ENCODE measurements at regions not wholly inside any gene's neighbourhood (a gene's known extent, or its start where the extent isn't known, plus 50 kb on each side); places are given as distances from the start of the nearest gene placed in this dataset.
"Not testable (repeated sequence)": the region's sequence is repeated elsewhere in the genome, so short reads cannot be mapped to it uniquely, and the experiment has no call there.

- DNase-seq, result not testable (repeated sequence)
Measured at GRCh38 chr5:177941386-177941785, 54.7 kb downstream of the PROP1 start.

GRCh38 chr5:177939246-177940171, 56.5 kb downstream of the PROP1 start:
- peak in 1 of 3 donors; percentile 6 for DNase-seq

- DNase-seq, result not testable (repeated sequence)
Measured at GRCh38 chr5:177938767-177939166, 57.3 kb downstream of the PROP1 start.

- peak in 2 of 3 donors; percentile 7 to 27 for DNase-seq
Measured at GRCh38 chr5:177934233-177934632, 61.8 kb downstream of the PROP1 start.

GRCh38 chr5:177930269-177931022, 65.6 kb downstream of the PROP1 start:
- not testable (repeated sequence) for DNase-seq

- DNase-seq, result not testable (repeated sequence)
Measured at GRCh38 chr5:177929618-177930017, 66.4 kb downstream of the PROP1 start.

GRCh38 chr5:177927500-177927899, 68.5 kb downstream of the PROP1 start:
- not testable (repeated sequence) for DNase-seq

GRCh38 chr5:177924577-177924976, 71.5 kb downstream of the PROP1 start:
- DNase-seq, result not testable (repeated sequence)

- DNase-seq, result not testable (repeated sequence)
Measured at GRCh38 chr5:177923837-177924236, 72.2 kb downstream of the PROP1 start.

GRCh38 chr5:177923189-177923588, 72.9 kb downstream of the PROP1 start:
- not testable (repeated sequence) for DNase-seq

- not testable (repeated sequence) for DNase-seq
Measured at GRCh38 chr5:177909261-177909660, 86.8 kb downstream of the PROP1 start.

- DNase-seq, result not testable (repeated sequence)
Measured at GRCh38 chr5:177902806-177903205, 93.2 kb downstream of the PROP1 start.

- DNase-seq, result not testable (repeated sequence)
Measured at GRCh38 chr5:177900066-177900465, 96.0 kb downstream of the PROP1 start.

GRCh38 chr5:177894681-177895453, 101.2 kb downstream of the PROP1 start:
- DNase-seq, result not testable (repeated sequence)

GRCh38 chr5:177892357-177892665, 103.7 kb downstream of the PROP1 start:
- DNase-seq, result not testable (repeated sequence)

GRCh38 chr5:177891547-177892356, 104.3 kb downstream of the PROP1 start:
- not testable (repeated sequence) for DNase-seq

- not testable (repeated sequence) for DNase-seq
Measured at GRCh38 chr5:177883295-177883694, 100.6 kb upstream of the FAM153A start.

GRCh38 chr5:177875900-177876238, 93.2 kb upstream of the FAM153A start:
- DNase-seq, result peak in 1 of 3 donors; percentile 1

GRCh38 chr5:177875013-177875899, 92.6 kb upstream of the FAM153A start:
- DNase-seq, result peak in 2 of 3 donors; percentile 4 to 14

- not testable (repeated sequence) for DNase-seq
Measured at GRCh38 chr5:177863822-177864446, 81.2 kb upstream of the FAM153A start.
